ENCODE measurements at regions not wholly inside any gene's neighbourhood (a gene's known extent, or its start where the extent isn't known, plus 50 kb on each side); places are given as distances from the start of the nearest gene placed in this dataset.
"Not testable (repeated sequence)": the region's sequence is repeated elsewhere in the genome, so short reads cannot be mapped to it uniquely, and the experiment has no call there.

DNA sequence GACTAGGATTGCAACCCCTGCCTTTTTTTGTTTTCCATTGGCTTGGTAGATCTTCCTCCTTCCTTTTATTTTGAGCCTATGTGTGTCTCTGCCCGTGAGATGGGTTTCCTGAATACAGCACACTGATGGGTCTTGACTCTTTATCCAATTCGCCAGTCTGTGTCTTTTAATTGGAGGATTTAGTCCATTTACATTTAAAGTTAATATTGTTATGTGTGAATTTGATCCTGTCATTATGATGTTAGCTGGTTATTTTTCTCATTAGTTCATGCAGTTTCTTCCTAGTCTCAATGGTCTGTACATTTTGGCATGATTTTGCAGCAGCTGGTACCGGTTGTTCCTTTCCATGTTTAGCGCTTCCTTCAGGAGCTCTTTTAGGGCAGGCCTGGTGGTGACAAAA lies 204.7 kb upstream of the ZNF804B start:
- TF ChIP-seq, protein P1, sequence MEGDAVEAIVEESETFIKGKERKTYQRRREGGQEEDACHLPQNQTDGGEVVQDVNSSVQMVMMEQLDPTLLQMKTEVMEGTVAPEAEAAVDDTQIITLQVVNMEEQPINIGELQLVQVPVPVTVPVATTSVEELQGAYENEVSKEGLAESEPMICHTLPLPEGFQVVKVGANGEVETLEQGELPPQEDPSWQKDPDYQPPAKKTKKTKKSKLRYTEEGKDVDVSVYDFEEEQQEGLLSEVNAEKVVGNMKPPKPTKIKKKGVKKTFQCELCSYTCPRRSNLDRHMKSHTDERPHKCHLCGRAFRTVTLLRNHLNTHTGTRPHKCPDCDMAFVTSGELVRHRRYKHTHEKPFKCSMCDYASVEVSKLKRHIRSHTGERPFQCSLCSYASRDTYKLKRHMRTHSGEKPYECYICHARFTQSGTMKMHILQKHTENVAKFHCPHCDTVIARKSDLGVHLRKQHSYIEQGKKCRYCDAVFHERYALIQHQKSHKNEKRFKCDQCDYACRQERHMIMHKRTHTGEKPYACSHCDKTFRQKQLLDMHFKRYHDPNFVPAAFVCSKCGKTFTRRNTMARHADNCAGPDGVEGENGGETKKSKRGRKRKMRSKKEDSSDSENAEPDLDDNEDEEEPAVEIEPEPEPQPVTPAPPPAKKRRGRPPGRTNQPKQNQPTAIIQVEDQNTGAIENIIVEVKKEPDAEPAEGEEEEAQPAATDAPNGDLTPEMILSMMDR (conservative IDR thresholded peaks at IDR 0.05; ENCODE audit: low read depth, low read length): not testable (repeated sequence)
- not testable (repeated sequence) for TF ChIP-seq EZH2 (IDR thresholded peaks at IDR 0.05; ENCODE audit: borderline replicate concordance, low read depth, low read length, poor library complexity, severe bottlenecking)

Measured in A673 (cell line).